ENCODE measurements at regions not wholly inside any gene's neighbourhood (a gene's known extent, or its start where the extent isn't known, plus 50 kb on each side); places are given as distances from the start of the nearest gene placed in this dataset.
A peak's percentile ranks its signal among the peaks of the same experiment; 100 is the strongest.
"Not testable (repeated sequence)": the region's sequence is repeated elsewhere in the genome, so short reads cannot be mapped to it uniquely, and the experiment has no call there.

- Mint-ChIP-seq H3K4me1 (no peaks in the 10 kb centered on the region), H3K4me3 (no peak overlapping the region), H3K27me3 (no peaks in the 10 kb centered on the region), H3K27ac (no peak overlapping the region), H3K36me3 (no peaks in the 10 kb centered on the region), H3K9me3 (peaks cover 2 to 3% (median 2%) of the 10 kb centered on the region in 3 donors)
These were observed 94.4 kb downstream of the OTOR start for GRCh38 chr20:16842486-16843120.

GRCh38 chr20:16844406-16844805, 96.2 kb downstream of the OTOR start:
- H3K9me3 Mint-ChIP-seq = peaks cover 0 to 3% (median 1%) of the 10 kb centered on the region in 3 donors
- no peak overlapping the region for H3K27ac Mint-ChIP-seq
- no peaks in the 10 kb centered on the region for H3K4me1 Mint-ChIP-seq
- H3K27me3 Mint-ChIP-seq = no peaks in the 10 kb centered on the region
- H3K4me3 Mint-ChIP-seq = no peak overlapping the region
- no peaks in the 10 kb centered on the region for H3K36me3 Mint-ChIP-seq

GRCh38 chr20:16846006-16846405, 97.8 kb downstream of the OTOR start:
- peaks cover 0 to 3% (median 0%) of the 10 kb centered on the region in 3 donors for H3K9me3 Mint-ChIP-seq
- H3K27ac Mint-ChIP-seq = no peak overlapping the region
- no peaks in the 10 kb centered on the region for H3K36me3 Mint-ChIP-seq
- H3K4me3 Mint-ChIP-seq = no peak overlapping the region
- no peaks in the 10 kb centered on the region for H3K27me3 Mint-ChIP-seq
- no peaks in the 10 kb centered on the region for H3K4me1 Mint-ChIP-seq

GRCh38 chr20:16848061-16848460, 99.9 kb downstream of the OTOR start:
- peaks cover 0 to 8% (median 0%) of the 10 kb centered on the region in 3 donors for H3K9me3 Mint-ChIP-seq

GRCh38 chr20:16848526-16848925, 100.4 kb downstream of the OTOR start:
- H3K4me3 Mint-ChIP-seq = no peak overlapping the region
- no peaks in the 10 kb centered on the region for H3K27me3 Mint-ChIP-seq
- H3K27ac Mint-ChIP-seq = no peak overlapping the region
- H3K36me3 Mint-ChIP-seq = no peaks in the 10 kb centered on the region
- no peaks in the 10 kb centered on the region for H3K4me1 Mint-ChIP-seq
- peaks cover 0 to 8% (median 0%) of the 10 kb centered on the region in 3 donors for H3K9me3 Mint-ChIP-seq

More at GRCh38 chr20:16848061-16848460, 99.9 kb downstream of the OTOR start:
- Mint-ChIP-seq H3K4me3 (no peak overlapping the region), H3K27ac (no peak overlapping the region), H3K27me3 (no peaks in the 10 kb centered on the region), H3K4me1 (no peaks in the 10 kb centered on the region), H3K36me3 (no peaks in the 10 kb centered on the region)

GRCh38 chr20:16860914-16861313, 112.8 kb downstream of the OTOR start:
- H3K4me1 Mint-ChIP-seq = no peaks in the 10 kb centered on the region
- peaks cover 5% of the 10 kb centered on the region for H3K27me3 Mint-ChIP-seq
- no peak overlapping the region for H3K27ac Mint-ChIP-seq
- H3K36me3 Mint-ChIP-seq = no peaks in the 10 kb centered on the region
- no peak overlapping the region for H3K4me3 Mint-ChIP-seq
- H3K9me3 Mint-ChIP-seq = peaks cover 0 to 8% (median 4%) of the 10 kb centered on the region in 3 donors

- no peaks in the 10 kb centered on the region for H3K4me1 Mint-ChIP-seq
- no peak overlapping the region for H3K4me3 Mint-ChIP-seq
These were observed 113.5 kb downstream of the OTOR start for GRCh38 chr20:16861708-16862107.

GRCh38 chr20:16863303-16863702, 115.1 kb downstream of the OTOR start:
- H3K4me1 Mint-ChIP-seq = no peaks in the 10 kb centered on the region
- H3K9me3 Mint-ChIP-seq = peaks cover 0 to 7% (median 4%) of the 10 kb centered on the region in 3 donors
- H3K4me3 Mint-ChIP-seq = no peak overlapping the region
- H3K27me3 Mint-ChIP-seq = peaks cover 3% of the 10 kb centered on the region
- H3K36me3 Mint-ChIP-seq = no peaks in the 10 kb centered on the region
- H3K27ac Mint-ChIP-seq = no peak overlapping the region

More at GRCh38 chr20:16861708-16862107, 113.5 kb downstream of the OTOR start:
- no peak overlapping the region for H3K27ac Mint-ChIP-seq
- H3K27me3 Mint-ChIP-seq = peaks cover 4% of the 10 kb centered on the region
- no peaks in the 10 kb centered on the region for H3K36me3 Mint-ChIP-seq
- H3K9me3 Mint-ChIP-seq = peaks cover 0 to 8% (median 4%) of the 10 kb centered on the region in 3 donors

GRCh38 chr20:16864069-16864468, 115.9 kb downstream of the OTOR start:
- Mint-ChIP-seq H3K4me1 (no peaks in the 10 kb centered on the region), H3K27me3 (no peaks in the 10 kb centered on the region), H3K27ac (no peak overlapping the region), H3K36me3 (no peaks in the 10 kb centered on the region), H3K4me3 (no peak overlapping the region), H3K9me3 (peaks cover 0 to 7% (median 4%) of the 10 kb centered on the region in 3 donors)

GRCh38 chr20:16864963-16865362, 116.8 kb downstream of the OTOR start:
- peaks cover 0 to 7% (median 4%) of the 10 kb centered on the region in 3 donors for H3K9me3 Mint-ChIP-seq
- H3K36me3 Mint-ChIP-seq = no peaks in the 10 kb centered on the region
- H3K4me1 Mint-ChIP-seq = no peaks in the 10 kb centered on the region
- no peak overlapping the region for H3K27ac Mint-ChIP-seq
- no peak overlapping the region for H3K4me3 Mint-ChIP-seq
- no peaks in the 10 kb centered on the region for H3K27me3 Mint-ChIP-seq

- Mint-ChIP-seq H3K27me3 (no peaks in the 10 kb centered on the region), H3K9me3 (peaks cover 0 to 7% (median 4%) of the 10 kb centered on the region in 3 donors), H3K4me1 (no peaks in the 10 kb centered on the region), H3K4me3 (no peak overlapping the region), H3K36me3 (no peaks in the 10 kb centered on the region), H3K27ac (no peak overlapping the region)
These were observed 117.2 kb downstream of the OTOR start for GRCh38 chr20:16865406-16865805.

- not testable (repeated sequence) for H3K9me3 Mint-ChIP-seq, H3K4me3 Mint-ChIP-seq, H3K27me3 Mint-ChIP-seq, H3K36me3 Mint-ChIP-seq, H3K4me1 Mint-ChIP-seq
- peak overlapping the region in 1 of 3 donors; percentile 33 for H3K27ac Mint-ChIP-seq
These were observed 125.0 kb downstream of the OTOR start for GRCh38 chr20:16873124-16873523.

GRCh38 chr20:16877053-16877554, 128.9 kb downstream of the OTOR start:
- peaks cover 0 to under 1% (median 0%) of the 10 kb centered on the region in 3 donors for H3K4me1 Mint-ChIP-seq
- H3K27ac Mint-ChIP-seq = no peak overlapping the region
- H3K9me3 Mint-ChIP-seq = peaks cover 0 to 2% (median 0%) of the 10 kb centered on the region in 3 donors
- no peaks in the 10 kb centered on the region for H3K27me3 Mint-ChIP-seq
- no peak overlapping the region for H3K4me3 Mint-ChIP-seq
- no peaks in the 10 kb centered on the region for H3K36me3 Mint-ChIP-seq

GRCh38 chr20:16885746-16886145, 137.6 kb downstream of the OTOR start:
- Mint-ChIP-seq H3K9me3 (peaks cover 0 to 11% (median 0%) of the 10 kb centered on the region in 3 donors), H3K36me3 (peaks cover 1% of the 10 kb centered on the region), H3K4me3 (no peak overlapping the region), H3K4me1 (no peaks in the 10 kb centered on the region), H3K27me3 (peaks cover 2% of the 10 kb centered on the region), H3K27ac (no peak overlapping the region)

GRCh38 chr20:16898433-16898832, 150.3 kb downstream of the OTOR start:
- Mint-ChIP-seq H3K27me3 (no peaks in the 10 kb centered on the region), H3K36me3 (no peaks in the 10 kb centered on the region), H3K4me1 (no peaks in the 10 kb centered on the region), H3K9me3 (no peaks in the 10 kb centered on the region), H3K27ac (no peak overlapping the region), H3K4me3 (no peak overlapping the region)

GRCh38 chr20:16902662-16903061, 154.5 kb downstream of the OTOR start:
- Mint-ChIP-seq H3K4me1 (no peaks in the 10 kb centered on the region), H3K27me3 (no peaks in the 10 kb centered on the region), H3K36me3 (no peaks in the 10 kb centered on the region), H3K4me3 (no peak overlapping the region), H3K9me3 (peaks cover 0 to 5% (median 1%) of the 10 kb centered on the region in 3 donors), H3K27ac (no peak overlapping the region)

Measured in IgD-negative memory B cell (primary cell).